GM19351 (cell line): ENCODE measurements at regions not wholly inside any gene's neighbourhood (a gene's known extent, or its start where the extent isn't known, plus 50 kb on each side); places are given as distances from the start of the nearest gene placed in this dataset.

ENCODE experiments used
- ATAC-seq: cut with Tn5 transposase; IDR thresholded peaks from one replicate; pipeline ENCODE4 v1.9.1; 2021; ENCODE audit warnings: mild to moderate bottlenecking, moderate library complexity; ENCODE audit not compliant: unreplicated experiment

GRCh38 chr15:94889153-94889552, 657.8 kb downstream of the MCTP2 start:
- ATAC-seq = no peak

GRCh38 chr15:94893091-94893490, 661.7 kb downstream of the MCTP2 start:
- ATAC-seq = no peak

DNA sequence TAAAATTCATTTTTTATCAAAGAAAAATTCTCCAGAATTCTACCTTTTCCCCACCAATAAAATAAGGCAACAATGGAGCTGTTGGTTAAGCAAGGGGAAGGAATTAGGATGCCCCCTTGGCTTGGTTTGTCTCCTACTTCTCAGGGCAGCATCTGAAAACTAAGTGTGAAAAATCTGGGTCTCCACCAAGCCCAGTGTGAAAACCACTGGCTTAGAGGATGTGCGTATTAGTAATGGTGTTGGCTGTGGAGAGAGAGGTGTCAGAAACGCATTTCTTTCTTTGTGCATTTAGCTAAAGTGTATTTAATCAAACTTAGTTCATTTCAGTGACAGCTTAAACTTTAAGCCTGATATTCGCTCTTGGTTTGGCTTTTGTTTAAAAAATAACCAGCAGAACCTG, 662.7 kb downstream of the MCTP2 start:
- no peak for ATAC-seq

GRCh38 chr15:94909510-94909909, 678.1 kb downstream of the MCTP2 start:
- no peak for ATAC-seq

DNA sequence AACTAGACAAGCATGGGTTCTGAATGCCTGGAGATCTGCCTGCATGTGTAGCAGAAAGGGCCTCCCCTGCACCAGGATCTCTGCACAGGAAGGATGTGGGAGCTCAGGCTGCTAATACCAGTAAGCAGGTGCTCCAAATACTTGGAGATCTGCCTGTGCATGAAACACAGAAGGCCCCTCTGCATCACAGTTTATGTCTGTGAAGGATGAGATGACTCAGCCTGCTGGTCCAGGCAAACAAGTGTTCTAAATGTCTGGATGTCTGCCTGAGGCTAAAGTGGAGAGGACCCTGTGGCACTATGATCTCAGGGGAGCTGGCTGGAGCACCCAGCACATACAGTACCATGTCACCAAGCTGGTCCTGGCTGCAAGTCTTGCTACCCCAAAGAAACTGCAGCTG, 678.8 kb downstream of the MCTP2 start:
- no peak for ATAC-seq

GRCh38 chr15:94912760-94913159, 681.4 kb downstream of the MCTP2 start:
- no peak for ATAC-seq

GRCh38 chr15:94917068-94917467, 685.7 kb downstream of the MCTP2 start:
- ATAC-seq = no peak

DNA sequence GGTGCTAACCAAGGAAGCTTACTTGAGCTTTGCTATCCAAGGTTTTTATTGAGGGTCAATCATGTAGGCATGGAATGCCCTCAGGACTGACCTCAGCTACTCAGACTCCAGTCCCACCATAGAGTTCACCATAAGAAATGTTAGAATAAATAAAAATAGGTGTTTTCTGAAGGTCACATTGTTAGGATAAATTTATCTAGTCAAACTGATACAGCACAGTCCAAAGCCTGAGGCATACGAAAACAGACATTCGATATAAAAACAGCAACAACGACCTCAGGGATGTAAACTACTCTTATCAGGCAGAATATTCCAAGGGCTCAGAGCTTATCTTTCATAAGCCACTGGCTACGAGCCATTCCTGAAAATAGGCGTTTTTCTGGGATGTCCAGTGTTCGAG, 690.6 kb downstream of the MCTP2 start:
- ATAC-seq = no peak

DNA sequence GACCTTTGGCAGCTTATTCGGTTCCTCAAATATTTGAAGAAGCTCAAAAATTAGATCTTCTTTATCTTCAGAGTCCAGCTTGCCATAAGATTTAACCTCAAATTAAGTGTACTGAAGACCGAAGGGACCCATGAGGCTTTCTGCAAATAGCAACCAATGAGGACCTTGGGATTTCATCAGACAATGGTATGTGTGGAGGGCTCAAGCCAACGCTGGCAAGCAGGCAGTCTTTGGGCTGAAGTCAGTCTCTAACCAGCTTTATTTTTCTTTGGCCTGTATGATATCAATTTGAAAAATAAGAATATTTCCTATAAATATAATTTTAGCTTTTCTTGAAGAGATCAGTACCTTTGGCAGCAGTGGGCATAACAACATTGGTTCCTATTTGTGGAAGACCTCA, 692.7 kb downstream of the MCTP2 start:
- ATAC-seq = no peak

- no peak for ATAC-seq
Measured at GRCh38 chr15:94924971-94925598, 693.7 kb downstream of the MCTP2 start.

DNA sequence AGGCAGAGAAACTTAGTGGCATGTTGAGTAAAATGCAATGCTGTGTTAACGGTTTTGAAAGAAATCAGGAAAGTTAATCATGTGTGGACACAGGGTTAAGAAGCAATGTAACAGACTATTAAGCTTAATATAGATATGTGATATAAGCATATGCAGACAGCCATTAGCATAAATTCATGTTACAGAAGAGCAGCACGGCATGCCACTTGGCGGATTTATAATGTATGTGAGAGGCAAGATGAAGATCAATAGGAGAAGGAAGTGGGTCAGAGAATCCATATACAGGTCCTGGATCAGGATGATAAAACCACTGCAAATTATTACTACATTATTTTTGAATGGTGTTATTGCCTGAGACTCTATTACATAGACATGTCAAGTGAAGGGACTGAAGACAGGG, 694.3 kb downstream of the MCTP2 start:
- ATAC-seq = no peak

- ATAC-seq = no peak
Measured at GRCh38 chr15:94927003-94927402, 695.6 kb downstream of the MCTP2 start.

GRCh38 chr15:94929282-94929681, 697.9 kb downstream of the MCTP2 start:
- ATAC-seq = no peak

DNA sequence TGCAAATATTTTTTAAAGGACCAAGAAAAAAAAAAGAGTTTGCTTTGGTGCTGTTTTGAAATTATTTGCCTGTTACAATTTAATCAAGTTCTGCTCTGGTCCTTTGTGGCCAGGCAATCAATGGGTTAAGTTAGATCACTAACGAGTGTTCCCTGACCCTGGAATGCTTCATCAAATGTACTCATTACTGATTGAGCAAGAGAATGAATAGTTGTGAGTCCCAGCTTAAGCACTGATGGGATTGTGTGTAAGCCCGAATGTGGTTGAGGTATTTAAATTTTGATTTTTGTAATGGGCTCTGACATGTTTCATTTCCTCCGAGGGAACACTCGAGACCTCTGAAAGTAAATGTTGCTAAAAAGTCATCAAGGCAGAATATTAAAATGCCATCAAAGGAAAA, 699.1 kb downstream of the MCTP2 start:
- ATAC-seq = no peak

DNA sequence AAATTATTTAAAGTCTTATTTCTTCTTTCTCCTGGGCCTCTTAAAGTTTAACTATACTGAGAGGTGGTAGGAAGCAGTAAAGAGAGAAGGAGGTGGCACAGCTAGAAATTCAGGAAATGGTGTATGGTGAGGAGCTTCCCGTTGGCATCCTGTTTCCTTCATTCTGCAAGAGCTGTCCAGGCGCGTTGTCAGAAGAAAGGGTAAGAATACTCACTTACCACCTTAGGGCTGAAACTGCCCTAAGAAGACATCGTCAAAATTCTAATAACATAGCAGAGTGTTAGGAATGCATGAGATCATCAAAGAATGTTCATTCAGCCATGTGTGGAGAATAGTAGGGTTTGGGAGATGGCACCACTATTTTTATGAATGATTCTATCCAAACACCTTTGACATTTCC, 699.6 kb downstream of the MCTP2 start:
- no peak for ATAC-seq

- no peak for ATAC-seq
Measured at GRCh38 chr15:94934440-94934839, 703.1 kb downstream of the MCTP2 start.

DNA sequence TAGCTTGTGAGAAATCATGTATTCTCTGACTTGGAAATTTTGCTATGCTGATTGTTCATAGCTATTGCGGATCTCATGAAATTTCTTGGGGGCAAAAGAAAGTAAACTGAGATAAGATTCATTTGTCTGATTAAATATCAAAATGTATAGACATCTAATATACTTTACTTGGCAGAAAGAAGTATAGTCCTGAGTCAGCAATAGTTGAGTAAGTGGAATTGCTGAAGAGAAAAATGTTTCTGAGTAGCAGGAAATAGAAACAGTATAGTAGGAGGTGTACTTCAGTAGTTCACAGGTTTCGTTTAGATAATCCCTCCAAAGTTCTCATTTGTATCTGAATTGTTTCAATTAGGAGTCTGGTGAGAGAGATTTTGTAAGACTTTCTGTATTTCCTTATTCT, 705.9 kb downstream of the MCTP2 start:
- ATAC-seq = no peak

- ATAC-seq = no peak
Measured at GRCh38 chr15:94943888-94944287, 712.5 kb downstream of the MCTP2 start.

DNA sequence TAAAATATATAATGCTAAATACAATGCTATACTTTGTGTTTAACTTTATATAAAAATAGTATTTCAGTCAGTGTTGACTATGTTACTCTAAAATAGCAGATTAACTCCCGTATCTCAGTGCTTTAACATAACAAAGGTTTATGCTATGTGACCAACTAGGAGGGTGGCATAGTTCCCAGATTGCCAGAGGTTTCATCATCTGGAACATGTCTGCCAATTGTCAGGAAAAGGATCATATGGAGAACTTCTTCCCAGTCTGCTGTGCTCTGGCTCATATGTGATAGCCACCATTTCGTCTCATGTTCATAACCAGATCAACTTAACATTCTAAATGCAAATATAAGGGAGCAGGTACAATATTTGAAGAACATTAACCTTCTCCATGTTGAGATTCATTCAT, 720.2 kb downstream of the MCTP2 start:
- ATAC-seq = no peak

- ATAC-seq = no peak
Measured at GRCh38 chr15:94963953-94964352, 732.6 kb downstream of the MCTP2 start.

DNA sequence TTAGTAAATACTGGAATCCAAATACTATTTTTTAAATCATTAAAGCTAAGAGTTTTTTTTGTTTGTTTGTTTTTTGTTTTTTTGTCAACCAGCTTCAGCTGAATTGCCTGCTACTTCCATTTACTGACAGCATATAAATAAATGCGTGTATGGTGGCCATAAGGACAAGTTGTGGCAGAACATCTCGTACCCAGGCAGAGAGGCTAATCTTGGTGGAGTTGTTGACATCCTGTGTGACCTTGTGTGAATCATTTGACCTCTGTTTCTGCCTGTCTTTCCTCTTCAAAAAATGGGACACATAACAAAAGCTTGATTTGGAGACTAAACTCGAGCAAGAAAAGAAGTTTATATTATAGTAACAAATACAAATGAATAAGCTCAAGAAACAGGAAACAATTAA, 734.2 kb downstream of the MCTP2 start:
- no peak for ATAC-seq

DNA sequence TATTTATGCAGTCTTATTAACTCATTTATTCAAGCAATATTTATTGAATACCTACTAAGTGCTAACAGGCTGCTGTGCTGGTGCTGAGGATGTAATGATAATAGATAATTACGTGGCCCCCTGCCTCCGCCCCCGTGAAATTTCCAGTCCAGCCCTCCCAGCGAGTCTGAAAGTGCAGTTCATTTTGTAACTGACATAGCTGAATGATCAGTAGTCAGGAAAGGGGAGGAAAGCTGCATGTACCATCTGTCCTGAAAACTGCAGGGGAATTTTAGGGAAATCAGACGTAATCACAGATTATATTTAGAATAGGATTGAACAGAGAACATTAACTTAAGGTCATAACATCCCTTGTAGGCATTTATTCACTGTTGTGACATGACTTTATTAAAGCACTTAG, 736.8 kb downstream of the MCTP2 start:
- no peak for ATAC-seq

DNA sequence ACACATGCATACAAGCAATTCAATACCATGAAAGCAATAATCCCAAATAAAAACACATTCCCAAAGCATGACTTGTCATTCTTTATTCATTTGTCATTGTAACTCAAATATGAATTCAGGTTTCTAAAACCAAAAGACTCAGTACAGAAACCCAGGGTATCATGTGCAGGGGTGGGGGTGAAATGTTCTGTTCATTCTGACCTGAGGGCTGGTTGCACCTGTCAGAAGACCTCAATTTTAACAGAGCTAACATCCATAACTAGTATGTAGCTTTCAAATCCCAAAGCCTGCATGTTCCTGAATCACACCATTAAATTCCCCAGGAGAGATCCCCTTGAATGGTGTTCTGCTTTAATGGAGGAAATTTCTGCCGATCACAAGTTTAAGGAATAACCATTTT, 738.7 kb downstream of the MCTP2 start:
- ATAC-seq = no peak

- no peak for ATAC-seq
Measured at GRCh38 chr15:94970802-94971201, 739.4 kb downstream of the MCTP2 start.
